Tibial artery (tissue), 4 donors: ENCODE measurements at regions not wholly inside any gene's neighbourhood (a gene's known extent, or its start where the extent isn't known, plus 50 kb on each side); places are given as distances from the start of the nearest gene placed in this dataset.
A peak's percentile ranks its signal among the peaks of the same experiment; 100 is the strongest.
"Not testable (repeated sequence)": the region's sequence is repeated elsewhere in the genome, so short reads cannot be mapped to it uniquely, and the experiment has no call there.

ENCODE experiments used
- DNase-seq, 2 donors: peaks; one replicate each; pipeline ENCODE4 v3.0.0-alpha.2; 2019
- H3K27ac ChIP-seq, 2 donors: fragments of 200-600 bp; sonication (generic) in 1 of 2; 1 replicate in 1 of 2; 2 replicates in 1 of 2; pipeline ENCODE4 v1.5.1; 2018 to 2019; ENCODE audit warnings: mild to moderate bottlenecking in 1 of 2
- H3K27me3 ChIP-seq, 2 donors: fragments of 200-600 bp; sonication (generic) in 1 of 2; one replicate each; pipeline versions ENCODE4 v1.5.1 to v1.6.0; 2016 to 2019
- H3K36me3 ChIP-seq, 3 donors: fragments of 200-600 bp; sonication (generic) in 2 of 3; one replicate each; pipeline ENCODE4 v1.5.1; 2016 to 2019; ENCODE audit warnings: mild to moderate bottlenecking in 2 of 3
- H3K4me1 ChIP-seq, 4 donors: fragments of 200-600 bp; sonication (generic) in 2 of 4; 1 replicate in 3 of 4; 2 replicates in 1 of 4; pipeline ENCODE4 v1.5.1; 2016 to 2019
- H3K4me3 ChIP-seq, 2 donors: fragments of 200-600 bp; sonication (generic) in 1 of 2; 1 replicate in 1 of 2; 2 replicates in 1 of 2; pipeline ENCODE4 v1.5.1; 2018 to 2019; ENCODE audit warnings: mild to moderate bottlenecking in 2 of 2
- H3K9me3 ChIP-seq, 3 donors: fragments of 200-600 bp; sonication (generic) in 1 of 3; one replicate each; pipeline ENCODE4 v1.5.1; 2016 to 2019
- CTCF ChIP-seq, 2 experiments: fragments of 200-600 bp in 1 of 2; fragments of 450-650 bp in 1 of 2; IDR thresholded peaks; one replicate each; pipeline ENCODE4 v1.5.1; 2017 to 2019; ENCODE audit warnings: antibody characterized with exemption in 2 of 2, mild to moderate bottlenecking in 1 of 2, moderate library complexity in 1 of 2
- intact Hi-C: fragments of 100-400 bp; cut with DNase I; formaldehyde crosslinking; loops from one replicate; pipeline ENCODE4 v1.15.0; 2023; ENCODE audit warnings: low total_unique reads

- intact Hi-C loops = no loop called here
- Histone ChIP-seq H3K27ac (no peak overlapping the region), H3K36me3 (no peaks in the 10 kb centered on the region), H3K9me3 (no peaks in the 10 kb centered on the region), H3K4me1 (no peaks in the 10 kb centered on the region), H3K27me3 (no peaks in the 10 kb centered on the region), H3K4me3 (no peak overlapping the region)
- DNase-seq = no peak
- peak in 1 of 2 experiments; percentile 35 for TF ChIP-seq CTCF (IDR thresholded peaks at IDR 0.05)
These were observed 76.0 kb downstream of the SPIN4 start for GRCh38 chrX:63275127-63275526.

GRCh38 chrX:63270873-63271272, 80.3 kb downstream of the SPIN4 start:
- H3K4me3 ChIP-seq = no peak overlapping the region
- no peak for TF ChIP-seq CTCF (IDR thresholded peaks at IDR 0.05)
- no peak for DNase-seq
- no peaks in the 10 kb centered on the region for H3K36me3 ChIP-seq
- H3K4me1 ChIP-seq = no peaks in the 10 kb centered on the region
- intact Hi-C loops = no loop called here
- no peak overlapping the region for H3K27ac ChIP-seq
- no peaks in the 10 kb centered on the region for H3K27me3 ChIP-seq
- H3K9me3 ChIP-seq = no peaks in the 10 kb centered on the region

GRCh38 chrX:63258144-63258543, 93.0 kb downstream of the SPIN4 start:
- no peak for TF ChIP-seq CTCF (IDR thresholded peaks at IDR 0.05)
- Histone ChIP-seq H3K27me3 (no peaks in the 10 kb centered on the region), H3K9me3 (no peaks in the 10 kb centered on the region), H3K36me3 (no peaks in the 10 kb centered on the region), H3K4me3 (no peak overlapping the region), H3K27ac (no peak overlapping the region), H3K4me1 (peaks cover 0 to 10% (median 0%) of the 10 kb centered on the region in 4 donors)
- DNase-seq = no peak
- intact Hi-C loops = no loop called here

GRCh38 chrX:63250253-63250868, 100.8 kb downstream of the SPIN4 start:
- Histone ChIP-seq H3K27ac (no peak overlapping the region), H3K4me1 (no peaks in the 10 kb centered on the region), H3K9me3 (no peaks in the 10 kb centered on the region), H3K4me3 (no peak overlapping the region), H3K27me3 (no peaks in the 10 kb centered on the region), H3K36me3 (no peaks in the 10 kb centered on the region)
- DNase-seq = peak in 1 of 2 donors; percentile 20
- TF ChIP-seq CTCF (IDR thresholded peaks at IDR 0.05) = peak; percentile 72 to 74
- intact Hi-C loops = no loop called here

GRCh38 chrX:63242689-63243088, 108.4 kb downstream of the SPIN4 start:
- intact Hi-C loops, H3K4me3 ChIP-seq, H3K4me1 ChIP-seq, H3K9me3 ChIP-seq, DNase-seq, H3K27me3 ChIP-seq, H3K27ac ChIP-seq, H3K36me3 ChIP-seq: not testable (repeated sequence)

- H3K9me3 ChIP-seq, H3K27ac ChIP-seq, H3K4me3 ChIP-seq, H3K27me3 ChIP-seq, H3K4me1 ChIP-seq, intact Hi-C loops, DNase-seq, H3K36me3 ChIP-seq: not testable (repeated sequence)
These were observed 115.2 kb downstream of the SPIN4 start for GRCh38 chrX:63235963-63236362.

- H3K36me3 ChIP-seq, H3K4me3 ChIP-seq, H3K4me1 ChIP-seq, H3K27ac ChIP-seq, intact Hi-C loops, H3K9me3 ChIP-seq, DNase-seq, H3K27me3 ChIP-seq: not testable (repeated sequence)
These were observed 118.1 kb downstream of the SPIN4 start for GRCh38 chrX:63233013-63233412.

GRCh38 chrX:63218202-63218601, 132.9 kb downstream of the SPIN4 start:
- H3K36me3 ChIP-seq, H3K4me3 ChIP-seq, H3K27ac ChIP-seq, H3K27me3 ChIP-seq, H3K4me1 ChIP-seq, intact Hi-C loops, H3K9me3 ChIP-seq, DNase-seq: not testable (repeated sequence)

GRCh38 chrX:63217549-63217948, 133.6 kb downstream of the SPIN4 start:
- H3K27me3 ChIP-seq, H3K4me1 ChIP-seq, H3K27ac ChIP-seq, DNase-seq, H3K9me3 ChIP-seq, H3K36me3 ChIP-seq, intact Hi-C loops, H3K4me3 ChIP-seq: not testable (repeated sequence)

- intact Hi-C loops, H3K27ac ChIP-seq, H3K4me3 ChIP-seq, DNase-seq, H3K36me3 ChIP-seq, H3K4me1 ChIP-seq, H3K27me3 ChIP-seq, H3K9me3 ChIP-seq: not testable (repeated sequence)
These were observed 141.5 kb downstream of the SPIN4 start for GRCh38 chrX:63209645-63210044.

- H3K9me3 ChIP-seq, intact Hi-C loops, DNase-seq, H3K36me3 ChIP-seq, H3K4me1 ChIP-seq, H3K27ac ChIP-seq, H3K27me3 ChIP-seq, H3K4me3 ChIP-seq: not testable (repeated sequence)
These were observed 142.0 kb downstream of the SPIN4 start for GRCh38 chrX:63209128-63209527.
